ENCODE measurements at regions not wholly inside any gene's neighbourhood (a gene's known extent, or its start where the extent isn't known, plus 50 kb on each side); places are given as distances from the start of the nearest gene placed in this dataset.

- no peak for DNase-seq (ENCODE audit: low read depth in 2 of 2)
Measured at GRCh38 chr1:239436286-239436685, 49.9 kb downstream of the CHRM3 start.

GRCh38 chr1:239437822-239438221 lies 51.5 kb downstream of the CHRM3 start:
- no peak for DNase-seq (ENCODE audit: low read depth in 2 of 2)

GRCh38 chr1:239438891-239439290 lies 52.5 kb downstream of the CHRM3 start:
- DNase-seq (ENCODE audit: low read depth in 2 of 2), result no peak

- no peak for DNase-seq (ENCODE audit: low read depth in 2 of 2)
Measured at GRCh38 chr1:239443361-239443760, 57.0 kb downstream of the CHRM3 start.

- DNase-seq (ENCODE audit: low read depth in 2 of 2), result no peak
Measured at GRCh38 chr1:239446611-239447010, 60.2 kb downstream of the CHRM3 start.

- no peak for DNase-seq (ENCODE audit: low read depth in 2 of 2)
Measured at GRCh38 chr1:239448911-239449310, 62.5 kb downstream of the CHRM3 start.

GRCh38 chr1:239455743-239456142 lies 69.4 kb downstream of the CHRM3 start:
- DNase-seq (ENCODE audit: low read depth in 2 of 2), result no peak

GRCh38 chr1:239456788-239457187 lies 70.4 kb downstream of the CHRM3 start:
- no peak for DNase-seq (ENCODE audit: low read depth in 2 of 2)

- DNase-seq (ENCODE audit: low read depth in 2 of 2), result no peak
Measured at GRCh38 chr1:239457491-239458143, 71.2 kb downstream of the CHRM3 start.

GRCh38 chr1:239458144-239458500 lies 71.8 kb downstream of the CHRM3 start:
- no peak for DNase-seq (ENCODE audit: low read depth in 2 of 2)

GRCh38 chr1:239467730-239468129 lies 81.4 kb downstream of the CHRM3 start:
- no peak for DNase-seq (ENCODE audit: low read depth in 2 of 2)

- DNase-seq (ENCODE audit: low read depth in 2 of 2), result no peak
Measured at GRCh38 chr1:239478069-239478468, 91.7 kb downstream of the CHRM3 start.

GRCh38 chr1:239483391-239483790 lies 97.0 kb downstream of the CHRM3 start:
- no peak for DNase-seq (ENCODE audit: low read depth in 2 of 2)

- no peak for DNase-seq (ENCODE audit: low read depth in 2 of 2)
Measured at GRCh38 chr1:239493811-239494414, 107.5 kb downstream of the CHRM3 start.

GRCh38 chr1:239505094-239505493 lies 118.7 kb downstream of the CHRM3 start:
- DNase-seq (ENCODE audit: low read depth in 2 of 2), result no peak

- no peak for DNase-seq (ENCODE audit: low read depth in 2 of 2)
Measured at GRCh38 chr1:239507826-239508225, 121.5 kb downstream of the CHRM3 start.

- no peak for DNase-seq (ENCODE audit: low read depth in 2 of 2)
Measured at GRCh38 chr1:239511875-239512274, 125.5 kb downstream of the CHRM3 start.

- no peak for DNase-seq (ENCODE audit: low read depth in 2 of 2)
Measured at GRCh38 chr1:239516579-239516978, 130.2 kb downstream of the CHRM3 start.

- no peak for DNase-seq (ENCODE audit: low read depth in 2 of 2)
Measured at GRCh38 chr1:239526391-239526790, 140.0 kb downstream of the CHRM3 start.

GRCh38 chr1:239527051-239527693 lies 140.8 kb downstream of the CHRM3 start:
- no peak for DNase-seq (ENCODE audit: low read depth in 2 of 2)

GRCh38 chr1:239536165-239536849 lies 149.9 kb downstream of the CHRM3 start:
- no peak for DNase-seq (ENCODE audit: low read depth in 2 of 2)

- DNase-seq (ENCODE audit: low read depth in 2 of 2), result no peak
Measured at GRCh38 chr1:239537795-239538194, 151.4 kb downstream of the CHRM3 start.
